Ishikawa (cell line): ENCODE measurements at regions not wholly inside any gene's neighbourhood (a gene's known extent, or its start where the extent isn't known, plus 50 kb on each side); places are given as distances from the start of the nearest gene placed in this dataset.

Experiments
- CEBPB ChIP-seq: IDR thresholded peaks from 2 replicates; pipeline ENCODE4 v1.6.1; 2012
- CREB1 ChIP-seq: IDR thresholded peaks from 2 replicates; pipeline ENCODE4 v1.6.1; 2012; ENCODE audit warnings: low read depth
- EGR1 ChIP-seq: IDR thresholded peaks from 2 replicates; pipeline ENCODE4 v1.6.1; 2012
- EP300 ChIP-seq: IDR thresholded peaks from 2 replicates; pipeline ENCODE4 v1.6.1; 2012; ENCODE audit warnings: borderline replicate concordance
- FOXM1 ChIP-seq: IDR thresholded peaks from 2 replicates; pipeline ENCODE4 v1.6.1; 2012; ENCODE audit warnings: low read depth, borderline replicate concordance
- NFIC ChIP-seq: IDR thresholded peaks from 2 replicates; pipeline ENCODE4 v1.6.1; 2012
- RAD21 ChIP-seq: IDR thresholded peaks from 2 replicates; pipeline ENCODE4 v1.6.1; 2012; ENCODE audit warnings: low read depth
- TAF1 ChIP-seq: IDR thresholded peaks from 2 replicates; pipeline ENCODE4 v1.6.1; 2012; ENCODE audit warnings: low read depth, mild to moderate bottlenecking
- TCF12 ChIP-seq: IDR thresholded peaks from 2 replicates; pipeline ENCODE4 v1.6.1; 2012; ENCODE audit warnings: low read depth
- TEAD4 ChIP-seq: IDR thresholded peaks from 2 replicates; pipeline ENCODE4 v1.6.1; 2012
- USF1 ChIP-seq: IDR thresholded peaks from 2 replicates; pipeline ENCODE4 v1.6.1; 2012
- YY1 ChIP-seq: IDR thresholded peaks from 2 replicates; pipeline ENCODE4 v1.6.1; 2012; ENCODE audit warnings: low read depth
- ZBTB7A ChIP-seq: IDR thresholded peaks from 2 replicates; pipeline ENCODE4 v1.6.1; 2012; ENCODE audit warnings: low read depth
- TF ChIP-seq, protein P1 (sequence below): IDR thresholded peaks from 2 replicates; pipeline ENCODE4 v1.6.1; 2012
- TF ChIP-seq, protein P2 (sequence below): IDR thresholded peaks from 2 replicates; pipeline ENCODE4 v1.6.1; 2012; ENCODE audit warnings: low read depth, mild to moderate bottlenecking

GRCh38 chr11:69982690-69983570, 95.2 kb upstream of the ANO1 start:
- TF ChIP-seq USF1 (no peak), NFIC (no peak), EP300 (no peak), CREB1 (no peak), TCF12 (no peak), ZBTB7A (no peak), CEBPB (no peak), FOXM1 (no peak), TEAD4 (no peak), YY1 (no peak), RAD21 (no peak), EGR1 (no peak), TAF1 (no peak)
- TF ChIP-seq, protein P1, sequence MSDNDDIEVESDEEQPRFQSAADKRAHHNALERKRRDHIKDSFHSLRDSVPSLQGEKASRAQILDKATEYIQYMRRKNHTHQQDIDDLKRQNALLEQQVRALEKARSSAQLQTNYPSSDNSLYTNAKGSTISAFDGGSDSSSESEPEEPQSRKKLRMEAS, result no peak
- TF ChIP-seq, protein P2, sequence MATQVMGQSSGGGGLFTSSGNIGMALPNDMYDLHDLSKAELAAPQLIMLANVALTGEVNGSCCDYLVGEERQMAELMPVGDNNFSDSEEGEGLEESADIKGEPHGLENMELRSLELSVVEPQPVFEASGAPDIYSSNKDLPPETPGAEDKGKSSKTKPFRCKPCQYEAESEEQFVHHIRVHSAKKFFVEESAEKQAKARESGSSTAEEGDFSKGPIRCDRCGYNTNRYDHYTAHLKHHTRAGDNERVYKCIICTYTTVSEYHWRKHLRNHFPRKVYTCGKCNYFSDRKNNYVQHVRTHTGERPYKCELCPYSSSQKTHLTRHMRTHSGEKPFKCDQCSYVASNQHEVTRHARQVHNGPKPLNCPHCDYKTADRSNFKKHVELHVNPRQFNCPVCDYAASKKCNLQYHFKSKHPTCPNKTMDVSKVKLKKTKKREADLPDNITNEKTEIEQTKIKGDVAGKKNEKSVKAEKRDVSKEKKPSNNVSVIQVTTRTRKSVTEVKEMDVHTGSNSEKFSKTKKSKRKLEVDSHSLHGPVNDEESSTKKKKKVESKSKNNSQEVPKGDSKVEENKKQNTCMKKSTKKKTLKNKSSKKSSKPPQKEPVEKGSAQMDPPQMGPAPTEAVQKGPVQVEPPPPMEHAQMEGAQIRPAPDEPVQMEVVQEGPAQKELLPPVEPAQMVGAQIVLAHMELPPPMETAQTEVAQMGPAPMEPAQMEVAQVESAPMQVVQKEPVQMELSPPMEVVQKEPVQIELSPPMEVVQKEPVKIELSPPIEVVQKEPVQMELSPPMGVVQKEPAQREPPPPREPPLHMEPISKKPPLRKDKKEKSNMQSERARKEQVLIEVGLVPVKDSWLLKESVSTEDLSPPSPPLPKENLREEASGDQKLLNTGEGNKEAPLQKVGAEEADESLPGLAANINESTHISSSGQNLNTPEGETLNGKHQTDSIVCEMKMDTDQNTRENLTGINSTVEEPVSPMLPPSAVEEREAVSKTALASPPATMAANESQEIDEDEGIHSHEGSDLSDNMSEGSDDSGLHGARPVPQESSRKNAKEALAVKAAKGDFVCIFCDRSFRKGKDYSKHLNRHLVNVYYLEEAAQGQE, result no peak

DNA sequence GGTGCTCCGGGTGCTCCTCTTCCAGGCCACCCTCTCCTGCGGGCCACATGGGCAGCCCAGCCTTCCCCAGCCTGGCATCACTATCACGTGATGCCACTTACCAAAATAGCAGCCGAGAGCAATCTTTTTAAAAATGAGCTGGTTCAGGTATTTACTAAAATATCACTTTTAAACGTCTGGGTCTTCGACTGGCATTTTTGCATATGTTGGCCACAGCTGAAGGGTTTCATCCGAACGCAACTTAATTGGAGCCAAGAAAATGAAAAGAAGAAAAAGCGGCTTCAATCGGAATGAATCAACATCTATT, 94.6 kb upstream of the ANO1 start:
- TF ChIP-seq TEAD4 (no peak), USF1 (no peak), TCF12 (no peak), RAD21 (no peak), CEBPB (no peak), ZBTB7A (no peak), CREB1 (no peak), FOXM1 (no peak), YY1 (no peak), EGR1 (no peak), TAF1 (no peak), NFIC (no peak), EP300 (no peak)
- TF ChIP-seq, protein P1, result no peak
- TF ChIP-seq, protein P2, result no peak

DNA sequence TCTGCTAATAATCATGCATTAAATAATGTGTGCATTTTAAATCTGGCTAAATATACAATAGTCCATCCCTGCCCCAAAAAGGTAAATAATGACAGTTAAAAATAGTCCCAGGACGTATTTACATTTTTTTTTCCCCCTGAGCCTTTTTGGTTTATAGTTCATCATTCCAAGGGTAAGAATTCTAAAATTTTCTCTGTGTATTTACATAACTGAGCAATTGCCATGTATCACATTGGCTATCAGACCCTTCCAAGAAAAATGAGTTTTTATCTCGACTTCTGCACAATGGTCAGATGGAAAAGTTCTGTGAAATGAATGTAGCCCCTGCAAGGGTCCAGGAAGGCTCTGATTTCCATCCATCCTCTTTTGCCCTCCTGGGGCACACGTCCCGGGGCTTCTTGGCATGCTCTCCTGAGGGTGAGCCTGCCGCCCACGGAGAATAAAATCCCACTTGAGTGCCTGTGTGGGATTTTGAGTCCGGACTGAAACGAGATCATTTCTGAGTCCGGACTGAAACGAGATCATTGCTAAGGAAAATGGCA, 94.1 kb upstream of the ANO1 start:
- TF ChIP-seq TCF12 (no peak), CREB1 (no peak), ZBTB7A (no peak), NFIC (no peak), FOXM1 (no peak), CEBPB (no peak), USF1 (no peak), RAD21 (no peak), EGR1 (no peak), TAF1 (no peak), EP300 (no peak)
- TF ChIP-seq, protein P2, result no peak
- TF ChIP-seq, protein P1, result no peak
